Lung (tissue), 11 donors: ENCODE measurements at regions not wholly inside any gene's neighbourhood (a gene's known extent, or its start where the extent isn't known, plus 50 kb on each side); places are given as distances from the start of the nearest gene placed in this dataset.

Experiments
- ATAC-seq: fragments of 200-7000 bp; cut with Tn5 transposase; one replicate; pipeline ENCODE4 v1.9.1; 2020; ENCODE audit warnings: moderate number of reproducible peaks; ENCODE audit not compliant: insufficient read depth, low FRiP score
- DNase-seq, 3 donors: peaks; one replicate each; pipeline ENCODE4 v3.0.0-alpha.2; 2013 to 2017
- H3K27ac ChIP-seq, 2 donors: one replicate each; pipeline ENCODE4 v1.5.1; 2013; ENCODE audit warnings: mild to moderate bottlenecking in 2 of 2, moderate library complexity in 2 of 2, control low read depth in 1 of 2, inconsistent platforms in 1 of 2, low read depth in 1 of 2, low read length in 1 of 2
- H3K27me3 ChIP-seq, 3 donors: one replicate each; pipeline ENCODE4 v1.5.1; 2013; ENCODE audit warnings: low read length in 2 of 3; ENCODE audit not compliant: control insufficient read depth in 3 of 3, insufficient read depth in 3 of 3
- H3K36me3 ChIP-seq, 4 donors: one replicate each; pipeline ENCODE4 v1.5.1; 2013; ENCODE audit warnings: low read length in 4 of 4, mild to moderate bottlenecking in 1 of 4, moderate library complexity in 1 of 4; ENCODE audit not compliant: control insufficient read depth in 4 of 4, insufficient read depth in 4 of 4
- H3K4me1 ChIP-seq, 5 donors: one replicate each; pipeline ENCODE4 v1.5.1; 2013; ENCODE audit warnings: low read length in 5 of 5, mild to moderate bottlenecking in 2 of 5, moderate library complexity in 1 of 5; ENCODE audit not compliant: control insufficient read depth in 5 of 5, insufficient read depth in 5 of 5
- H3K4me3 ChIP-seq: one replicate; pipeline ENCODE4 v1.5.1; 2013; ENCODE audit warnings: mild to moderate bottlenecking, control low read depth, moderate library complexity
- H3K9ac ChIP-seq, 2 donors: one replicate each; pipeline ENCODE4 v1.5.1; 2013; ENCODE audit warnings: low read length in 2 of 2, control low read depth in 1 of 2; ENCODE audit not compliant: insufficient read depth in 1 of 2
- H3K9me3 ChIP-seq, 4 donors: one replicate each; pipeline ENCODE4 v1.5.1; 2013; ENCODE audit warnings: low read length in 3 of 4, mild to moderate bottlenecking in 1 of 4, moderate library complexity in 1 of 4; ENCODE audit not compliant: control insufficient read depth in 4 of 4, insufficient read depth in 3 of 4
- CTCF ChIP-seq: IDR thresholded peaks from 2 replicates; pipeline ENCODE4 v1.5.1; 2012; ENCODE audit warnings: mild to moderate bottlenecking; ENCODE audit errors: control extremely low read depth, extremely low read depth
- WGBS, 2 donors: extraction: QIAGEN DNeasy Blood & Tissue Kit; methylation state at CpG; one replicate each; pipeline ENCODE4 v1.1.7; 2013; 5-methylcytosine and 5-hydroxymethylcytosine counted together
- donor health status: control.
- donor health status: control.
- donor health status: Bipolar disorder and iron deficiency.
- donor health status: healthy.
- donor health status: DM: yes; HTN: yes; CAD: no.

GRCh38 chr7:68671671-68672070 is 926.6 kb upstream of the AUTS2 start:
- 80 to 83% methylated on average over 2 of the region's 2 CpGs for WGBS, 2 donors
- no peaks in the 10 kb centered on the region for H3K36me3 ChIP-seq
- no peak for ATAC-seq
- peaks cover 0 to 8% (median 0%) of the 10 kb centered on the region in 5 donors for H3K4me1 ChIP-seq
- peaks cover 0 to 5% (median 2%) of the 10 kb centered on the region in 4 donors for H3K9me3 ChIP-seq
- no peak overlapping the region for H3K4me3 ChIP-seq
- H3K27ac ChIP-seq = no peak overlapping the region
- H3K27me3 ChIP-seq = no peaks in the 10 kb centered on the region
- no peak for TF ChIP-seq CTCF
- H3K9ac ChIP-seq = no peak overlapping the region
- DNase-seq = peak in 2 of 3 donors; percentile 60 to 86

GRCh38 chr7:68674826-68675225 is 923.4 kb upstream of the AUTS2 start:
- Histone ChIP-seq H3K4me1 (peaks cover 0 to 8% (median 2%) of the 10 kb centered on the region in 5 donors), H3K27ac (no peak overlapping the region), H3K27me3 (no peaks in the 10 kb centered on the region), H3K4me3 (no peak overlapping the region), H3K9me3 (peaks cover 0 to 8% (median 2%) of the 10 kb centered on the region in 4 donors), H3K9ac (no peak overlapping the region), H3K36me3 (no peaks in the 10 kb centered on the region)
- no peak for TF ChIP-seq CTCF
- DNase-seq (no peak), ATAC-seq (no peak)
- WGBS, 2 donors = 81 to 91% methylated on average over 3 of the region's 3 CpGs

- H3K27ac ChIP-seq = no peak overlapping the region
- H3K9ac ChIP-seq = no peak overlapping the region
- 84 to 92% methylated on average over 13 of the region's 13 CpGs for WGBS, 2 donors
- DNase-seq (peak in 1 of 3 donors; percentile 34), ATAC-seq (no peak)
- H3K36me3 ChIP-seq = no peaks in the 10 kb centered on the region
- peaks cover 0 to 2% (median 0%) of the 10 kb centered on the region in 5 donors for H3K4me1 ChIP-seq
- H3K27me3 ChIP-seq = no peaks in the 10 kb centered on the region
- peaks cover 0 to 8% (median 2%) of the 10 kb centered on the region in 4 donors for H3K9me3 ChIP-seq
- TF ChIP-seq CTCF = no peak
- no peak overlapping the region for H3K4me3 ChIP-seq
Observed at GRCh38 chr7:68676813-68677535, 921.3 kb upstream of the AUTS2 start.

- Histone ChIP-seq H3K9ac (no peak overlapping the region), H3K27ac (no peak overlapping the region), H3K4me3 (no peak overlapping the region), H3K27me3 (no peaks in the 10 kb centered on the region), H3K36me3 (no peaks in the 10 kb centered on the region), H3K4me1 (peaks cover 0 to 2% (median 0%) of the 10 kb centered on the region in 5 donors), H3K9me3 (peaks cover 0 to 8% (median 2%) of the 10 kb centered on the region in 4 donors)
- WGBS, 2 donors = 80 to 81% methylated on average over 4 of the region's 4 CpGs
- no peak for ATAC-seq
- TF ChIP-seq CTCF = no peak
- DNase-seq = no peak
Observed at GRCh38 chr7:68678196-68678595, 920.1 kb upstream of the AUTS2 start.
